Neural cell (in vitro differentiated cells): ENCODE measurements at regions not wholly inside any gene's neighbourhood (a gene's known extent, or its start where the extent isn't known, plus 50 kb on each side); places are given as distances from the start of the nearest gene placed in this dataset.

ENCODE experiments used
- EP300 ChIP-seq: fragments of 450-650 bp; conservative IDR thresholded peaks from 2 replicates; pipeline ENCODE4 v1.6.1; 2014; ENCODE audit warnings: antibody characterized with exemption, mild to moderate bottlenecking, moderate library complexity; ENCODE audit not compliant: poor library complexity, severe bottlenecking
- EZH2 ChIP-seq: fragments of 200-600, 300-800 bp; shearing (Covaris generic), sonication (generic); IDR thresholded peaks from 2 replicates; pipeline ENCODE4 v1.6.1; 2014; ENCODE audit warnings: antibody characterized with exemption, low read length, borderline replicate concordance, mild to moderate bottlenecking; ENCODE audit not compliant: insufficient read depth, poor library complexity, severe bottlenecking
- MXI1 ChIP-seq: fragments of 450-650 bp; conservative IDR thresholded peaks from 2 replicates; pipeline ENCODE4 v1.6.1; 2014; ENCODE audit warnings: antibody characterized with exemption, mild to moderate bottlenecking; ENCODE audit not compliant: poor library complexity, severe bottlenecking
- POLR2AphosphoS5 ChIP-seq: IDR thresholded peaks from 2 replicates; pipeline ENCODE4 v1.6.1; 2012
- RAD21 ChIP-seq: fragments of 450-650 bp; conservative IDR thresholded peaks from 2 replicates; pipeline ENCODE4 v1.6.1; 2014; ENCODE audit warnings: antibody characterized with exemption, mild to moderate bottlenecking, moderate library complexity
- REST ChIP-seq: IDR thresholded peaks from 2 replicates; pipeline ENCODE4 v1.6.1; 2012; ENCODE audit warnings: borderline replicate concordance
- TF ChIP-seq, protein P1 (sequence below): fragments of 450-650 bp; IDR thresholded peaks from 2 replicates; pipeline ENCODE4 v1.5.1; 2014; ENCODE audit warnings: antibody characterized with exemption, mild to moderate bottlenecking, moderate library complexity; ENCODE audit not compliant: poor library complexity, severe bottlenecking

DNA sequence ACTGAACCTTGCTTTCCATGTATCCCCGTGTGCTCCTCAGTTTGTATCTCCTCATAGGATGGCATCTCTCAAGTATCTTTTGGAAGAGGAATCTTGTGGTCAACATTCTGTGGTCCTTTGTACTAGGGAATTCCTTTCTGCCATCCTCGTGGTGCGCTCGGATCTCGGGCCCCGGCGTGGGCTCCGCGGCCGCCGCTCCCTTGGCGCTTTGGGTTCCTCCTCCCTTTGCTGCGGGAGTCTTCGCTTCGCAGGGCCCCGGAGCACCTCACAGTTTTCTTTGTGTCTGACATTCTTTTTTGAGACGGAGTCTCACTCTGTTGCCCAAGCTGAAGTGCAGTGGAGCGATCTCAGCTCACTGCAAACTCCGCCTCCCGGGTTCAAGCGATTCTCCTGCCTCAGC lies 264.7 kb downstream of the IRS2 start:
- TF ChIP-seq, protein P1, sequence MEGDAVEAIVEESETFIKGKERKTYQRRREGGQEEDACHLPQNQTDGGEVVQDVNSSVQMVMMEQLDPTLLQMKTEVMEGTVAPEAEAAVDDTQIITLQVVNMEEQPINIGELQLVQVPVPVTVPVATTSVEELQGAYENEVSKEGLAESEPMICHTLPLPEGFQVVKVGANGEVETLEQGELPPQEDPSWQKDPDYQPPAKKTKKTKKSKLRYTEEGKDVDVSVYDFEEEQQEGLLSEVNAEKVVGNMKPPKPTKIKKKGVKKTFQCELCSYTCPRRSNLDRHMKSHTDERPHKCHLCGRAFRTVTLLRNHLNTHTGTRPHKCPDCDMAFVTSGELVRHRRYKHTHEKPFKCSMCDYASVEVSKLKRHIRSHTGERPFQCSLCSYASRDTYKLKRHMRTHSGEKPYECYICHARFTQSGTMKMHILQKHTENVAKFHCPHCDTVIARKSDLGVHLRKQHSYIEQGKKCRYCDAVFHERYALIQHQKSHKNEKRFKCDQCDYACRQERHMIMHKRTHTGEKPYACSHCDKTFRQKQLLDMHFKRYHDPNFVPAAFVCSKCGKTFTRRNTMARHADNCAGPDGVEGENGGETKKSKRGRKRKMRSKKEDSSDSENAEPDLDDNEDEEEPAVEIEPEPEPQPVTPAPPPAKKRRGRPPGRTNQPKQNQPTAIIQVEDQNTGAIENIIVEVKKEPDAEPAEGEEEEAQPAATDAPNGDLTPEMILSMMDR, result no peak
- TF ChIP-seq EZH2 (no peak), POLR2AphosphoS5 (no peak), MXI1 (no peak), REST (no peak), RAD21 (no peak), EP300 (no peak)
